ENCODE measurements at regions not wholly inside any gene's neighbourhood (a gene's known extent, or its start where the extent isn't known, plus 50 kb on each side); places are given as distances from the start of the nearest gene placed in this dataset.

DNA sequence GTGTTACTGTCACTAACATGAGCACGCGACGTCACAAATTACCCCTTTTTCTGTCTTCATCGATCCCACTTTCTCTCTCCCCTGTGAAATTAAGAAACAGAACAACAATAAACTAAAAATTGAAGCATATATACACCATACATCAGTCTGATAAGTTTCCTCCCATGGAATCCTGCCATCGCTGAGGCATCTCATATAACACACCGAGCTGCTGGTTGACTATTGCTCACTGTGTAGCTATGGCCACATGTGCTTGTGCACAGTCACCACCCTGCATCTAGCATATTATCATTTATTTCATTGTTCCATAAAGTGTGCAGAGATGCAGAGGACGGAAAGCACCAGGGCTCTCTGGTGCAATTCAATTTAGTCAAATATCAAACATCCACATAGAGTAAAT lies 777.9 kb upstream of the ARRDC4 start:
- Histone ChIP-seq H3K36me3 (ENCODE audit: control insufficient read depth in 2 of 2, extremely low read depth in 1 of 2, insufficient read depth in 2 of 2, low read length in 2 of 2) (no peaks in the 10 kb centered on the region), H2AFZ (ENCODE audit: control insufficient read depth, low read length) (no peak overlapping the region), H3K79me2 (ENCODE audit: control insufficient read depth, insufficient read depth, low read length) (no peaks in the 10 kb centered on the region), H4K20me1 (ENCODE audit: control insufficient read depth, extremely low read depth, insufficient read depth, low read length) (no peaks in the 10 kb centered on the region), H3K4me1 (ENCODE audit: control insufficient read depth, extremely low read depth, insufficient read depth, low read length) (no peaks in the 10 kb centered on the region), H3K27ac (ENCODE audit: control insufficient read depth, insufficient read depth, low read length) (no peak overlapping the region), H3K9me3 (ENCODE audit: control insufficient read depth, low read depth, low read length) (peaks cover 3% of the 10 kb centered on the region), H3K9me1 (ENCODE audit: control insufficient read depth, extremely low read depth, insufficient read depth, low read length) (no peaks in the 10 kb centered on the region), H3K4me3 (ENCODE audit: control insufficient read depth in 2 of 3, extremely low read depth in 1 of 3, insufficient read depth in 2 of 3, low read depth in 1 of 3, low read length in 3 of 3) (no peak overlapping the region), H3K4me2 (ENCODE audit: control insufficient read depth, extremely low read depth, insufficient read depth, low read depth, low read length) (no peak overlapping the region), H3K9ac (ENCODE audit: control insufficient read depth, extremely low read depth, insufficient read depth, low read length) (no peak overlapping the region), H3K27me3 (ENCODE audit: control insufficient read depth, extremely low read depth, insufficient read depth, low read length) (no peaks in the 10 kb centered on the region)
- FAIRE-seq, result no peak
- dilution Hi-C loops (cut with MboI; ENCODE audit: extremely low pct_ligation_motif_present, low sequenced_read_pairs), result no loop called here
- TF ChIP-seq CTCF (optimal IDR thresholded peaks at IDR 0.05 in 1 of 3, IDR thresholded peaks at IDR 0.05 in 1 of 3, conservative IDR thresholded peaks at IDR 0.05 in 1 of 3; ENCODE audit: extremely low read depth in 1 of 3, insufficient read depth in 2 of 3, low read length in 3 of 3) (no peak), EZH2 (IDR thresholded peaks at IDR 0.05; ENCODE audit: low read length) (no peak)
- DNase-seq (ENCODE audit: low read depth, low spot score), result no peak

- H3K4me3 ChIP-seq (ENCODE audit: control insufficient read depth in 2 of 3, extremely low read depth in 1 of 3, insufficient read depth in 2 of 3, low read depth in 1 of 3, low read length in 3 of 3), result no peak overlapping the region
- no peaks in the 10 kb centered on the region for H3K4me1 ChIP-seq (ENCODE audit: control insufficient read depth, extremely low read depth, insufficient read depth, low read length)
- DNase-seq (ENCODE audit: low read depth, low spot score) (no peak), FAIRE-seq (no peak)
- H3K79me2 ChIP-seq (ENCODE audit: control insufficient read depth, insufficient read depth, low read length), result no peaks in the 10 kb centered on the region
- no peak overlapping the region for H3K4me2 ChIP-seq (ENCODE audit: control insufficient read depth, extremely low read depth, insufficient read depth, low read depth, low read length)
- no peaks in the 10 kb centered on the region for H3K36me3 ChIP-seq (ENCODE audit: control insufficient read depth in 2 of 2, extremely low read depth in 1 of 2, insufficient read depth in 2 of 2, low read length in 2 of 2)
- H3K27me3 ChIP-seq (ENCODE audit: control insufficient read depth, extremely low read depth, insufficient read depth, low read length), result no peaks in the 10 kb centered on the region
- no peak overlapping the region for H2AFZ ChIP-seq (ENCODE audit: control insufficient read depth, low read length)
- dilution Hi-C loops (cut with MboI; ENCODE audit: extremely low pct_ligation_motif_present, low sequenced_read_pairs), result no loop called here
- no peak for TF ChIP-seq CTCF (optimal IDR thresholded peaks at IDR 0.05 in 1 of 3, IDR thresholded peaks at IDR 0.05 in 1 of 3, conservative IDR thresholded peaks at IDR 0.05 in 1 of 3; ENCODE audit: extremely low read depth in 1 of 3, insufficient read depth in 2 of 3, low read length in 3 of 3)
- no peak for TF ChIP-seq EZH2 (IDR thresholded peaks at IDR 0.05; ENCODE audit: low read length)
- peaks cover 1% of the 10 kb centered on the region for H3K9me3 ChIP-seq (ENCODE audit: control insufficient read depth, low read depth, low read length)
- no peaks in the 10 kb centered on the region for H4K20me1 ChIP-seq (ENCODE audit: control insufficient read depth, extremely low read depth, insufficient read depth, low read length)
- H3K9ac ChIP-seq (ENCODE audit: control insufficient read depth, extremely low read depth, insufficient read depth, low read length), result no peak overlapping the region
- H3K27ac ChIP-seq (ENCODE audit: control insufficient read depth, insufficient read depth, low read length), result no peak overlapping the region
- H3K9me1 ChIP-seq (ENCODE audit: control insufficient read depth, extremely low read depth, insufficient read depth, low read length), result no peaks in the 10 kb centered on the region
These were observed 771.2 kb upstream of the ARRDC4 start for GRCh38 chr15:97189162-97189780.
